Mesendoderm (in vitro differentiated cells): ENCODE measurements at regions not wholly inside any gene's neighbourhood (a gene's known extent, or its start where the extent isn't known, plus 50 kb on each side); places are given as distances from the start of the nearest gene placed in this dataset.
"Not testable (repeated sequence)": the region's sequence is repeated elsewhere in the genome, so short reads cannot be mapped to it uniquely, and the experiment has no call there.

Source experiments
- DNase-seq: peaks from one replicate; pipeline ENCODE4 v3.0.0; 2013
- H2AK5ac ChIP-seq: 2 replicates; pipeline ENCODE4 v1.6.1; 2013; ENCODE audit warnings: low read length, inconsistent platforms
- H2BK120ac ChIP-seq: 2 replicates; pipeline ENCODE4 v1.6.1; 2013; ENCODE audit warnings: low read depth, mild to moderate bottlenecking, low read length, moderate library complexity, mixed read lengths
- H2BK15ac ChIP-seq: replicated peaks from 2 replicates; pipeline ENCODE4 v1.6.1; 2013; ENCODE audit warnings: low read depth, mild to moderate bottlenecking, moderate library complexity
- H2BK5ac ChIP-seq: 2 replicates; pipeline ENCODE4 v1.6.1; 2013; ENCODE audit warnings: low read length, inconsistent platforms
- H3K18ac ChIP-seq: 2 replicates; pipeline ENCODE4 v1.6.1; 2013; ENCODE audit warnings: mild to moderate bottlenecking, low read length, mixed read lengths
- H3K23ac ChIP-seq: one replicate; pipeline ENCODE4 v1.6.1; 2013; ENCODE audit warnings: low read length
- H3K27ac ChIP-seq: 2 replicates; pipeline ENCODE4 v1.5.1; 2013; ENCODE audit warnings: low read depth, mild to moderate bottlenecking, inconsistent platforms, low read length, moderate library complexity
- H3K27me3 ChIP-seq: 2 replicates; pipeline ENCODE4 v1.6.1; 2013; ENCODE audit warnings: low read length, control low read depth, mild to moderate bottlenecking, inconsistent platforms; ENCODE audit not compliant: insufficient read depth, poor library complexity
- H3K36me3 ChIP-seq: 2 replicates; pipeline ENCODE4 v1.6.1; 2013; ENCODE audit warnings: low read length, inconsistent platforms; ENCODE audit not compliant: control insufficient read depth, insufficient read depth
- H3K4ac ChIP-seq: one replicate; pipeline ENCODE4 v1.6.1; 2013; ENCODE audit warnings: low read depth, mild to moderate bottlenecking, low read length, moderate library complexity
- H3K4me1 ChIP-seq: 2 replicates; pipeline ENCODE4 v1.6.1; 2013; ENCODE audit warnings: low read depth, low read length, inconsistent platforms; ENCODE audit not compliant: control insufficient read depth
- H3K4me2 ChIP-seq: 2 replicates; pipeline ENCODE4 v1.6.1; 2013; ENCODE audit warnings: low read length
- H3K4me3 ChIP-seq: 2 replicates; pipeline ENCODE4 v1.5.1; 2013; ENCODE audit warnings: mild to moderate bottlenecking, low read length
- H3K56ac ChIP-seq: one replicate; pipeline ENCODE4 v1.6.1; 2013; ENCODE audit warnings: low read length
- H3K79me1 ChIP-seq: 2 replicates; pipeline ENCODE4 v1.6.1; 2013; ENCODE audit warnings: low read length, inconsistent platforms
- H3K79me2 ChIP-seq: 2 replicates; pipeline ENCODE4 v1.6.1; 2013; ENCODE audit warnings: mild to moderate bottlenecking, low read length; ENCODE audit not compliant: control insufficient read depth, insufficient read depth
- H3K9ac ChIP-seq: 2 replicates; pipeline ENCODE4 v1.6.1; 2013; ENCODE audit warnings: low read length, inconsistent platforms
- H4K5ac ChIP-seq: one replicate; pipeline ENCODE4 v1.6.1; 2013; ENCODE audit warnings: low read length
- H4K8ac ChIP-seq: one replicate; pipeline ENCODE4 v1.6.1; 2013; ENCODE audit warnings: low read depth, mild to moderate bottlenecking, control low read depth, low read length, moderate library complexity
- WGBS: extraction: QIAGEN DNeasy Blood & Tissue Kit; methylation state at CpG from one replicate; pipeline ENCODE4 v1.1.7; 2013; ENCODE audit warnings: low lambda C conversion rate, missing lambda C conversion rate; ENCODE audit not compliant: insufficient coverage; ENCODE audit errors: extremely low coverage; 5-methylcytosine and 5-hydroxymethylcytosine counted together

- not testable (repeated sequence) for H2BK15ac ChIP-seq, H4K5ac ChIP-seq, H4K8ac ChIP-seq, DNase-seq, H3K79me2 ChIP-seq, H3K4me1 ChIP-seq, H3K4me2 ChIP-seq, H2BK5ac ChIP-seq, H2AK5ac ChIP-seq, H2BK120ac ChIP-seq, H3K27me3 ChIP-seq, H3K4ac ChIP-seq, H3K23ac ChIP-seq, H3K9ac ChIP-seq, H3K36me3 ChIP-seq, H3K79me1 ChIP-seq, H3K18ac ChIP-seq, H3K27ac ChIP-seq, H3K4me3 ChIP-seq, H3K56ac ChIP-seq
- no CpG with 5 or more reads among the region's 25 CpGs for WGBS
Measured at GRCh38 chr1:120619867-120620692, 103.7 kb upstream of the NBPF26 start.

- not testable (repeated sequence) for H3K4me3 ChIP-seq, H3K27ac ChIP-seq, H2AK5ac ChIP-seq, H3K9ac ChIP-seq, H3K4me1 ChIP-seq, DNase-seq, H2BK5ac ChIP-seq, H3K4me2 ChIP-seq, H3K27me3 ChIP-seq, H3K79me1 ChIP-seq, H4K8ac ChIP-seq, H3K4ac ChIP-seq, H2BK120ac ChIP-seq, H3K79me2 ChIP-seq, H3K18ac ChIP-seq, H4K5ac ChIP-seq, H3K23ac ChIP-seq, H3K36me3 ChIP-seq, H2BK15ac ChIP-seq, H3K56ac ChIP-seq
- WGBS = no CpG with 5 or more reads among the region's 5 CpGs
Measured at GRCh38 chr1:120620693-120620969, 103.1 kb upstream of the NBPF26 start.

GRCh38 chr1:120621278-120621677, 102.5 kb upstream of the NBPF26 start:
- H3K27me3 ChIP-seq, H4K5ac ChIP-seq, H2BK120ac ChIP-seq, H3K4me3 ChIP-seq, H3K4me2 ChIP-seq, H3K9ac ChIP-seq, H4K8ac ChIP-seq, H3K56ac ChIP-seq, H3K4me1 ChIP-seq, H2BK15ac ChIP-seq, H3K36me3 ChIP-seq, H3K27ac ChIP-seq, DNase-seq, H3K79me2 ChIP-seq, H3K23ac ChIP-seq, H3K79me1 ChIP-seq, H2AK5ac ChIP-seq, H3K4ac ChIP-seq, H3K18ac ChIP-seq, H2BK5ac ChIP-seq: not testable (repeated sequence)
- no CpG with 5 or more reads among the region's 5 CpGs for WGBS

- not testable (repeated sequence) for H4K5ac ChIP-seq, H3K9ac ChIP-seq, H3K79me2 ChIP-seq, H3K4ac ChIP-seq, H3K27ac ChIP-seq, H3K56ac ChIP-seq, H3K27me3 ChIP-seq, H3K4me3 ChIP-seq, H3K18ac ChIP-seq, H3K79me1 ChIP-seq, H3K4me1 ChIP-seq, H3K23ac ChIP-seq, H3K36me3 ChIP-seq, H2BK120ac ChIP-seq, H3K4me2 ChIP-seq, H4K8ac ChIP-seq, DNase-seq, H2BK15ac ChIP-seq, H2BK5ac ChIP-seq, H2AK5ac ChIP-seq
- no CpG with 5 or more reads among the region's 4 CpGs for WGBS
Measured at GRCh38 chr1:120623539-120623938, 100.2 kb upstream of the NBPF26 start.

- not testable (repeated sequence) for H3K18ac ChIP-seq, H3K9ac ChIP-seq, H3K4me3 ChIP-seq, H3K27me3 ChIP-seq, H3K79me2 ChIP-seq, H2BK15ac ChIP-seq, H2AK5ac ChIP-seq, H3K56ac ChIP-seq, DNase-seq, H3K79me1 ChIP-seq, H3K36me3 ChIP-seq, H4K8ac ChIP-seq, H4K5ac ChIP-seq, H3K27ac ChIP-seq, H2BK120ac ChIP-seq, H3K4ac ChIP-seq, H2BK5ac ChIP-seq, H3K4me1 ChIP-seq, H3K23ac ChIP-seq, H3K4me2 ChIP-seq
- no CpG with 5 or more reads among the region's 5 CpGs for WGBS
Measured at GRCh38 chr1:120624565-120625064, 99.1 kb upstream of the NBPF26 start.
